Common myeloid progenitor, CD34-positive (primary cell): ENCODE measurements at regions not wholly inside any gene's neighbourhood (a gene's known extent, or its start where the extent isn't known, plus 50 kb on each side); places are given as distances from the start of the nearest gene placed in this dataset.

Experiments
- CTCF ChIA-PET: fragments of 350-600 bp; sonication (Branson Sonifier 250); formaldehyde crosslinking; loops from one replicate; lab custom pipeline; 2021; ENCODE audit warnings: antibody characterized with exemption; lab: Charles Lee
- POLR2A ChIA-PET: fragments of 350-600 bp; sonication (Branson Sonifier 250); formaldehyde crosslinking; loops from one replicate; lab custom pipeline; 2021; ENCODE audit warnings: antibody characterized with exemption; lab: Charles Lee
- DNase-seq, 3 donors: peaks; one replicate each; pipeline versions ENCODE4 v3.0.0 to v3.0.0-alpha.2; 2013
- H3K27ac ChIP-seq, 2 experiments: 1 replicate in 1 of 2; 2 replicates in 1 of 2; pipeline ENCODE4 v1.7.0; 2013; ENCODE audit warnings: inconsistent platforms in 2 of 2, low read length in 2 of 2, mild to moderate bottlenecking in 2 of 2, low read depth in 1 of 2, moderate library complexity in 1 of 2; ENCODE audit not compliant: severe bottlenecking in 2 of 2, insufficient read depth in 1 of 2, poor library complexity in 1 of 2
- H3K27me3 ChIP-seq, 5 experiments: replicated peaks in 2 of 5; 1 replicate in 3 of 5; 2 replicates in 2 of 5; pipeline versions ENCODE4 v1.6.1 to v1.7.0; 2013; ENCODE audit warnings: low read length in 4 of 5, mild to moderate bottlenecking in 2 of 5, moderate library complexity in 2 of 5, inconsistent platforms in 1 of 5; ENCODE audit not compliant: insufficient read depth in 5 of 5, control insufficient read depth in 4 of 5
- H3K36me3 ChIP-seq, 4 experiments: 1 replicate in 2 of 4; 2 replicates in 2 of 4; pipeline versions ENCODE4 v1.6.1 to v1.7.0; 2013; ENCODE audit warnings: low read length in 3 of 4, control low read depth in 1 of 4, mild to moderate bottlenecking in 1 of 4; ENCODE audit not compliant: control insufficient read depth in 4 of 4, insufficient read depth in 4 of 4
- H3K4me1 ChIP-seq, 4 experiments: 1 replicate in 3 of 4; 2 replicates in 1 of 4; pipeline versions ENCODE4 v1.6.1 to v1.7.1; 2013; ENCODE audit warnings: low read length in 3 of 4, mild to moderate bottlenecking in 3 of 4, control low read depth in 1 of 4, inconsistent platforms in 1 of 4, moderate library complexity in 1 of 4; ENCODE audit not compliant: control insufficient read depth in 4 of 4, insufficient read depth in 4 of 4; ENCODE audit errors: control extremely low read depth in 1 of 4
- H3K4me3 ChIP-seq, 7 experiments: 1 replicate in 4 of 7; 2 replicates in 3 of 7; pipeline versions ENCODE4 v1.5.1 to v1.7.0; 2013; ENCODE audit warnings: mild to moderate bottlenecking in 7 of 7, low read length in 6 of 7, moderate library complexity in 6 of 7, inconsistent platforms in 2 of 7, low read depth in 2 of 7, control low read depth in 1 of 7; ENCODE audit not compliant: insufficient read depth in 4 of 7, control insufficient read depth in 1 of 7; ENCODE audit errors: extremely low read depth in 1 of 7
- H3K9me3 ChIP-seq, 5 experiments: 1 replicate in 4 of 5; 2 replicates in 1 of 5; pipeline versions ENCODE4 v1.6.1 to v1.7.1; 2013; ENCODE audit warnings: low read length in 4 of 5, mild to moderate bottlenecking in 2 of 5, inconsistent platforms in 1 of 5, low read depth in 1 of 5, moderate library complexity in 1 of 5; ENCODE audit not compliant: control insufficient read depth in 4 of 5, insufficient read depth in 2 of 5; ENCODE audit errors: control extremely low read depth in 1 of 5
- WGBS: methylation state at CpG from one replicate; pipeline ENCODE4 v1.1.5; 2013; ENCODE audit not compliant: insufficient coverage; 5-methylcytosine and 5-hydroxymethylcytosine counted together

DNA sequence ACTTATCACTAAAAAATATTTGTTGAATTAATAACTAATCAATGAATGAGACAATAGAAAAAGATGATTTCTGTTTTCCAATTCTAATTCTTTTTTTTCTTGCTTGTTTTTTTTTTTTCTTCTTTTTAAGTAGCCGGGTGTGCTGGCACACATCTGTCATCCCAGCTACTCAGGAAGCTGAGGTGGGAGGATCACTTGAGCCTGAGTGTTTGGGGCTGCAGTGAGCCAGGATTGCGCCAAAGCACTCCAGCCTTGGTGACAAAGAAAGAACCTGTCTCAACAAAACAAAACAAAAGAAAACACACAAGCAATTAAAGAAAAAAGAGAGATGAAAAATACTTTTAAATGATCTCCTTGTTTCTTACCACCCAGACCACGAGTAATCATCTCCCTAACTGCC, 1109.3 kb downstream of the REEP3 start:
- no peaks in the 10 kb centered on the region for H3K27me3 ChIP-seq
- ChIA-PET CTCF (no interaction called here), POLR2A (no interaction called here)
- H3K36me3 ChIP-seq = no peaks in the 10 kb centered on the region
- no peak overlapping the region for H3K4me3 ChIP-seq
- H3K27ac ChIP-seq = no peak overlapping the region
- no peaks in the 10 kb centered on the region for H3K9me3 ChIP-seq
- no peaks in the 10 kb centered on the region for H3K4me1 ChIP-seq
- DNase-seq = no peak
- WGBS = no CpG with 5 or more reads among the region's 3 CpGs

DNA sequence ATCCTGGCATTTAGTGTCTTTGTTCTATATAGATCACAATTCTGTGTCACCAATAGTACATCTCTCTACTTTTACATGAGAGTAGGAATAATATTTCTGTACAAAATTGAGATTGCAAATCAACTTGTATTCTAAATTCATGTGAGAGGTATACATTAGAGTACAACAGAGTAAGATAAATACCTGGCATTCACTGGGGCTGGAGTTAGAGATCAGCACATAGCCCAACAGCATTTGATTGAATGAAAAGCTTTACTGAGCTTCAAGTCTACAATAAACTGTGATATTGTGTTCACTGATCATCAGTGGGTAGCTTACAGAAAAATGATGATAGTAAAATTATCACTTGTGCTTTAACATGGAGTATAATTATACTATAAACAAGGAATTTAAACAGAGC, 1114.7 kb downstream of the REEP3 start:
- H3K4me3 ChIP-seq = no peak overlapping the region
- CTCF ChIA-PET = no interaction called here

DNA sequence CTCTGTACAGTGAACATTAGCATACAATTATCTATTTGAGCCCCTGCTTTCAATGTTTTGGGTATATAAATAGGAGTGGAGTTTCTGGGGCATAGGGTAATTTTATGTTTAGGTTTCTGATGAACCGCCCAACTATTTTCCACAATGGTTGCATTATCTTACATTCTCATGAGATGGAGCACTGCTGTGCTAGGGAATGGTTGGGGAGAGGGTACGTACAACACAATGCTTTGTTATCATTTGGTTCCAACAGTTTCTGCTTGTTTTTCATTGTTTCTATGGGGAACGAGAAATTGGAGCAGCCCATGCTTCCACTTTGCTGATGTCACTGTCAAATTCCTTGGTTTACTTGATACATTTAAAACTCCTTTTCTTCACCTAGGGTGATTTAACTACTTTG, 1115.3 kb downstream of the REEP3 start:
- DNase-seq = no peak
- H3K36me3 ChIP-seq = no peaks in the 10 kb centered on the region
- no peak overlapping the region for H3K27ac ChIP-seq
- H3K27me3 ChIP-seq = no peaks in the 10 kb centered on the region
- ChIA-PET POLR2A (no interaction called here), CTCF (no interaction called here)
- H3K4me1 ChIP-seq = no peaks in the 10 kb centered on the region
- no peak overlapping the region for H3K4me3 ChIP-seq
- WGBS = 100% methylated on average over 2 of the region's 3 CpGs
- no peaks in the 10 kb centered on the region for H3K9me3 ChIP-seq

More for the DNA sequence above, 1114.7 kb downstream of the REEP3 start:
- Histone ChIP-seq H3K9me3 (no peaks in the 10 kb centered on the region), H3K27me3 (no peaks in the 10 kb centered on the region), H3K36me3 (no peaks in the 10 kb centered on the region), H3K4me1 (no peaks in the 10 kb centered on the region), H3K27ac (no peak overlapping the region)
- POLR2A ChIA-PET = no interaction called here
- no peak for DNase-seq

DNA sequence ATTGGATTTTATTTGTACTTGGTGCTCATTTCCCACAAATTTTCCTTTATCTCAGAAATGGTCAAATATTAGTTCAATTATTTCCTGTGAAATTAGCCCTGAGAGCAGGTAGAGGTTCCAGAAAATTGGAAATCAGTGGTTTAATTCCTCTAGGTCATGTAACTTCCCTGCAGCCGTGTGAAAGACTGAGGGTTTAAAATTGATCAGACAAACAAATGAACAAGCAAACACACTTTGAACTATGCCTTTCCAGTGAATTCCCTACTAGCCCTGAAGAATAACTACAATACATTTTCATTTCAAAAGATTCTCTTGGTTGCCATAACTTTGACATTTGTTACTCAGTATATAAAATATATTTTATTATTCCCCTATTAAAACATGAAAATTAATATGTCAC, 1116.7 kb downstream of the REEP3 start:
- Histone ChIP-seq H3K36me3 (no peaks in the 10 kb centered on the region), H3K4me1 (no peaks in the 10 kb centered on the region), H3K4me3 (no peak overlapping the region), H3K27ac (no peak overlapping the region), H3K27me3 (no peaks in the 10 kb centered on the region), H3K9me3 (no peaks in the 10 kb centered on the region)
- no peak for DNase-seq
- ChIA-PET CTCF (no interaction called here), POLR2A (no interaction called here)
- WGBS = no CpG with 5 or more reads among the region's 1 CpG

DNA sequence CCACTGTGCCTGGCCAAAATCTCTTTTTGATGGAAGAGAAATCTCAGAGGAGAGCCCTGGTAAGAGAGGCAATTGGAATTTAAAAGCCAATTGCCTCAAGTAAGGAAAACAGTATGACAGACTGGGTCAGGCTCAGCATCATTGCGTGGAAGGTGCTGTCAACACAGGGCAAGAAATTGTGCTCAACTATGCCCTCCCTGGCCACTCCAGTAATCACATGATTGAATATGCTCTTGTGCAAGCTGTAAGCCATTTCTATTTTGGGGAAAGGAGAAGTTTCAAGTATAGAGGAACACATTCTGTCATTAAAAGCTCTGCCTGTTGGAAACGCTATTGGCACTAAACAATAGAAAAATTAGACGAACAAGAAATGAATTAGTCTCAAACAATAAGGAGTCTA, 1127.7 kb downstream of the REEP3 start:
- Histone ChIP-seq H3K4me1 (no peaks in the 10 kb centered on the region), H3K27me3 (no peaks in the 10 kb centered on the region), H3K9me3 (no peaks in the 10 kb centered on the region), H3K4me3 (no peak overlapping the region), H3K27ac (no peak overlapping the region), H3K36me3 (no peaks in the 10 kb centered on the region)
- ChIA-PET POLR2A (no interaction called here), CTCF (interaction anchor here (1.5 kb wide), 1 partner anchor 20 kb away, joined by 3 read pairs; no protein-coding TSS in a partner anchor)
- WGBS = 30% methylated on average over 2 of the region's 3 CpGs
- DNase-seq = peak; percentile 15 to 62 (median 54)

DNA sequence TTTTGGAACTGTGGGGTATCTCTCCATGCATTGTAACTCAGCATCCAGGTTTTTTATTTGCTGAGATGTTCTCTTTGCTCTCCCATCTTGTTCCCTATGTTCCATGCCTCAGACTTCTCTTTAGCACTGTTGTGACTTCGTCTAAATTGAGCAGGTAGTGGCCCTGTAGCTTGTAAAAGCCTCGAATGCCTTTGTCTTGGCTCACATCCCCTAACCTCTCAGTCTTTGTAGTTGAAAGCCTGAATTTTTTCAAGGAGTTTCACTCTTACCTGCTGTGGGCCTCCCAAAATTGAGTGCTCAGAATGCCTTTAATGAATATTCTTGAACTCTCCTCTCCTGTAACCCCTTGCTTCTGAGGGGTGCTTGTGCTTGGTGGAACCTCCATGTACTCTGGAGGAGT, 1137.3 kb downstream of the REEP3 start:
- Histone ChIP-seq H3K9me3 (no peaks in the 10 kb centered on the region), H3K4me3 (no peak overlapping the region), H3K36me3 (no peaks in the 10 kb centered on the region), H3K27ac (no peak overlapping the region), H3K4me1 (no peaks in the 10 kb centered on the region), H3K27me3 (no peaks in the 10 kb centered on the region)
- WGBS = 83% methylated on average over 2 of the region's 2 CpGs
- ChIA-PET POLR2A (no interaction called here), CTCF (no interaction called here)
- DNase-seq = no peak

DNA sequence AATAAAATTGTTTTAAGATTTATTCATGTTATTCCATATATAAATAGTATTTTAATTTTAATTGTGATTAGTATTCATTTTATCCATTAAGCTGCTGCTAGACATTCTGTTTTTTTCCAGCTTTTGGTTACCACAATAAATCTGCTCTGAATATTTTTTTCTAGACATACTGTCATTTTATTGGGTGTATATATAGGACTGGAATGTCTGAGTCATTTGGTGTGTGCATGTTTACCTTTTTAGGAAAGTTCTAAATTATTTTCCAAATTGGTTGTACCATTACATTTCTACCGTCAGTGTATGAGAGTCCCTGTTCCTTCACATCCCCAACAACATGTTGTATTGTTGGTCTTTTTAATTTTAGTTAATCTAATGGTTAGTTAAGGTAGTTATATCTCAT, 1138.1 kb downstream of the REEP3 start:
- POLR2A ChIA-PET = no interaction called here
- H3K4me3 ChIP-seq = no peak overlapping the region
- no peaks in the 10 kb centered on the region for H3K27me3 ChIP-seq
- H3K4me1 ChIP-seq = no peaks in the 10 kb centered on the region
- no peak for DNase-seq
- H3K27ac ChIP-seq = no peak overlapping the region
- WGBS = no CpG with 5 or more reads among the region's 1 CpG
- no peaks in the 10 kb centered on the region for H3K9me3 ChIP-seq
- no peaks in the 10 kb centered on the region for H3K36me3 ChIP-seq
- CTCF ChIA-PET = no interaction called here
